ENCODE measurements at regions not wholly inside any gene's neighbourhood (a gene's known extent, or its start where the extent isn't known, plus 50 kb on each side); places are given as distances from the start of the nearest gene placed in this dataset.

- H3K9me3 ChIP-seq (ENCODE audit: control extremely low read depth in 1 of 5, control insufficient read depth in 4 of 5, insufficient read depth in 2 of 5, low read depth in 1 of 5, low read length in 4 of 5) = no peaks in the 10 kb centered on the region
- H3K27ac ChIP-seq (ENCODE audit: insufficient read depth in 1 of 2, low read depth in 1 of 2, low read length in 2 of 2, poor library complexity in 1 of 2, severe bottlenecking in 2 of 2) = no peak overlapping the region
- no peak for DNase-seq
- no peaks in the 10 kb centered on the region for H3K27me3 ChIP-seq (replicated peaks in 2 of 5; ENCODE audit: control insufficient read depth in 4 of 5, insufficient read depth in 5 of 5, low read length in 4 of 5)
- ChIA-PET CTCF (no interaction called here), POLR2A (no interaction called here)
- no peaks in the 10 kb centered on the region for H3K4me1 ChIP-seq (ENCODE audit: control extremely low read depth in 1 of 4, control insufficient read depth in 4 of 4, insufficient read depth in 4 of 4, low read length in 3 of 4)
- H3K36me3 ChIP-seq (ENCODE audit: control insufficient read depth in 4 of 4, insufficient read depth in 4 of 4, low read length in 3 of 4) = no peaks in the 10 kb centered on the region
- H3K4me3 ChIP-seq (ENCODE audit: control insufficient read depth in 1 of 7, extremely low read depth in 1 of 7, insufficient read depth in 4 of 7, low read depth in 2 of 7, low read length in 6 of 7) = no peak overlapping the region
These were observed 442.7 kb downstream of the IPMK start for GRCh38 chr10:57825015-57825414.

DNA sequence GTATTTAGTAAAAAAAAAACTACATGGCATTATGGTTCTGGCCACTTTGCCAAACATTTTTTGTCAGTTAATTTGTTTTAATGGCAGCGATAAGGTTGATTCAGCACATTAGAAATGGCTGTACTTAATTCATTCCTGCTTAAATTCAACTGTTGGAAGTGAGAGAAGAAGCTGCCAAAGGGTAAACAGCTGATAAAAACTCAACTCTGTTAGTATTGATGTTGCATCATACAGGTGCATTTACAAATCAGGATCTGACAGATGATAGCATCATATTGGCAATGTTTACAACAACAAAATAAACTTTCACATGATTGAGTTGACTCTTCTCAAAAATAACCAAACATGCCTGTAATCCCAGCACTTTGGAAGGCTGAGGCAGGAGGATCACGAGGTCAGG lies 444.3 kb downstream of the IPMK start:
- Histone ChIP-seq H3K9me3 (ENCODE audit: control extremely low read depth in 1 of 5, control insufficient read depth in 4 of 5, insufficient read depth in 2 of 5, low read depth in 1 of 5, low read length in 4 of 5) (no peaks in the 10 kb centered on the region), H3K27ac (ENCODE audit: insufficient read depth in 1 of 2, low read depth in 1 of 2, low read length in 2 of 2, poor library complexity in 1 of 2, severe bottlenecking in 2 of 2) (no peak overlapping the region), H3K4me3 (ENCODE audit: control insufficient read depth in 1 of 7, extremely low read depth in 1 of 7, insufficient read depth in 4 of 7, low read depth in 2 of 7, low read length in 6 of 7) (no peak overlapping the region), H3K27me3 (replicated peaks in 2 of 5; ENCODE audit: control insufficient read depth in 4 of 5, insufficient read depth in 5 of 5, low read length in 4 of 5) (no peaks in the 10 kb centered on the region), H3K4me1 (ENCODE audit: control extremely low read depth in 1 of 4, control insufficient read depth in 4 of 4, insufficient read depth in 4 of 4, low read length in 3 of 4) (no peaks in the 10 kb centered on the region), H3K36me3 (ENCODE audit: control insufficient read depth in 4 of 4, insufficient read depth in 4 of 4, low read length in 3 of 4) (no peaks in the 10 kb centered on the region)
- POLR2A ChIA-PET = interaction anchor here (0.6 kb wide), 1 partner anchor 1164 kb away, joined by 3 read pairs; no protein-coding TSS in a partner anchor
- DNase-seq = no peak
- CTCF ChIA-PET = no interaction called here
- WGBS (ENCODE audit: insufficient coverage) = no CpG with 5 or more reads among the region's 2 CpGs

DNA sequence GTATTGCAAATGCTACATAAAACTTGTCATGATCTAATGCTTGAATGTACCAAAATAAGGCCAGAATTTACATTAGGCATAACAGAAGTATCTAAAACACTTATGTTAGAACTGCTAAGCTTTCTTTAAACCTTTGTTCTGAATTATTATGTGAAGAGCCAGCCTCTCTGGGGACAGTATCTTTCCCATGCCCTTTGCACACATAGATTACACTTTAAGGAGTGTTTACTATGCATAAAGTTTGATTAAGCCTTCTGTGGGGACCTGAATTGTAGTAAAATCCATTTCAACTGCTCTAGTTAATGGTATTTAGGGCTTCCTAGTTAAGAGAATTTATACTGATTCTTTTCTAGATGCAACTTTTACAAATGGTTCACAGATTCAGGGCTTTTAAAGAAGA lies 444.7 kb downstream of the IPMK start:
- Histone ChIP-seq H3K27ac (ENCODE audit: insufficient read depth in 1 of 2, low read depth in 1 of 2, low read length in 2 of 2, poor library complexity in 1 of 2, severe bottlenecking in 2 of 2) (no peak overlapping the region), H3K9me3 (ENCODE audit: control extremely low read depth in 1 of 5, control insufficient read depth in 4 of 5, insufficient read depth in 2 of 5, low read depth in 1 of 5, low read length in 4 of 5) (no peaks in the 10 kb centered on the region), H3K4me1 (ENCODE audit: control extremely low read depth in 1 of 4, control insufficient read depth in 4 of 4, insufficient read depth in 4 of 4, low read length in 3 of 4) (no peaks in the 10 kb centered on the region), H3K4me3 (ENCODE audit: control insufficient read depth in 1 of 7, extremely low read depth in 1 of 7, insufficient read depth in 4 of 7, low read depth in 2 of 7, low read length in 6 of 7) (no peak overlapping the region), H3K36me3 (ENCODE audit: control insufficient read depth in 4 of 4, insufficient read depth in 4 of 4, low read length in 3 of 4) (no peaks in the 10 kb centered on the region), H3K27me3 (replicated peaks in 2 of 5; ENCODE audit: control insufficient read depth in 4 of 5, insufficient read depth in 5 of 5, low read length in 4 of 5) (no peaks in the 10 kb centered on the region)
- ChIA-PET CTCF (no interaction called here), POLR2A (interaction anchor here (0.6 kb wide), 1 partner anchor 1164 kb away, joined by 3 read pairs; no protein-coding TSS in a partner anchor)
- DNase-seq = no peak

DNA sequence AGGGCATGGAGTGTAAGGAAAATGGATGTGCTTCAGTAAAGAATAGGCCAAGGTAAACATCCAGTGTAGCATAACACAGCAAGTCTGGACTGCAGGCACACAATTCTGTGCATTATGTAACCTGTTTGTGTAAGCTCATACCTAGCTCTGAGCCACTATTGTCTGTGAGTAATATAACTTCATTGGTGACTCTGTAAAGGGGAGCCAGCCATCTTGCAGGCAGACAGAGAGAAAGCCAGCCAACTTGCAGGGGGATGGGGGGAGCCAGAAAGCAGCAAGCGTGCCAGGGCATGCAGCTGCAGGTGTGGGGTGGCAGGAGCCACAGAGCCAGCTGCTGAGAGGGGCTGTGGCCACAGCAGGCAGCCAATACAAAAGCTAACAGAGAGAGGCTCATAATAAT lies 449.2 kb downstream of the IPMK start:
- no peaks in the 10 kb centered on the region for H3K36me3 ChIP-seq (ENCODE audit: control insufficient read depth in 4 of 4, insufficient read depth in 4 of 4, low read length in 3 of 4)
- H3K27ac ChIP-seq (ENCODE audit: insufficient read depth in 1 of 2, low read depth in 1 of 2, low read length in 2 of 2, poor library complexity in 1 of 2, severe bottlenecking in 2 of 2) = no peak overlapping the region
- POLR2A ChIA-PET = no interaction called here
- CTCF ChIA-PET = no interaction called here
- H3K4me3 ChIP-seq (ENCODE audit: control insufficient read depth in 1 of 7, extremely low read depth in 1 of 7, insufficient read depth in 4 of 7, low read depth in 2 of 7, low read length in 6 of 7) = no peak overlapping the region
- WGBS (ENCODE audit: insufficient coverage) = 78% methylated on average over 1 of the region's 1 CpG
- H3K27me3 ChIP-seq (replicated peaks in 2 of 5; ENCODE audit: control insufficient read depth in 4 of 5, insufficient read depth in 5 of 5, low read length in 4 of 5) = no peaks in the 10 kb centered on the region
- H3K9me3 ChIP-seq (ENCODE audit: control extremely low read depth in 1 of 5, control insufficient read depth in 4 of 5, insufficient read depth in 2 of 5, low read depth in 1 of 5, low read length in 4 of 5) = peaks cover 0 to 2% (median 0%) of the 10 kb centered on the region in 5 experiments
- H3K4me1 ChIP-seq (ENCODE audit: control extremely low read depth in 1 of 4, control insufficient read depth in 4 of 4, insufficient read depth in 4 of 4, low read length in 3 of 4) = no peaks in the 10 kb centered on the region
- DNase-seq = no peak

DNA sequence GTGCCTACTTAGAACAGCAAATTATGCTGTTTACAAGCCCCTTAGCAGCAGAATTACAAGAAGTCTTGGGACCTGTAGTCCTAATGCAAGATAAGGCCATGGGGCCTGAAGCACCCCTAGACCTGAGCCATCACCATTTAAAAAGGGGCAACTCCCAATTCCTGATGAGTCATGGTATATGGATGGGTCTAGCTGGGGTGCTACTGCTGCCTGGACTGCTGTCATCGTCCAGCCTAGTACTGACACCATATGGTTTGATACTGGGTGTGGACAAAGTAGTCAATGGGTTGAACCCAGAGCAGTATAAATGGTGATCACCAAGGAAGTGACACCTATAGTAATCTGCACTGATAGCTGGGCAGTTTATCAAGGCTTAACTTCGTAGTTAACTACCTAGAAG lies 450.0 kb downstream of the IPMK start:
- Histone ChIP-seq H3K4me3 (ENCODE audit: control insufficient read depth in 1 of 7, extremely low read depth in 1 of 7, insufficient read depth in 4 of 7, low read depth in 2 of 7, low read length in 6 of 7) (no peak overlapping the region), H3K36me3 (ENCODE audit: control insufficient read depth in 4 of 4, insufficient read depth in 4 of 4, low read length in 3 of 4) (no peaks in the 10 kb centered on the region), H3K27ac (ENCODE audit: insufficient read depth in 1 of 2, low read depth in 1 of 2, low read length in 2 of 2, poor library complexity in 1 of 2, severe bottlenecking in 2 of 2) (no peak overlapping the region), H3K27me3 (replicated peaks in 2 of 5; ENCODE audit: control insufficient read depth in 4 of 5, insufficient read depth in 5 of 5, low read length in 4 of 5) (no peaks in the 10 kb centered on the region), H3K9me3 (ENCODE audit: control extremely low read depth in 1 of 5, control insufficient read depth in 4 of 5, insufficient read depth in 2 of 5, low read depth in 1 of 5, low read length in 4 of 5) (peaks cover 0 to 2% (median 0%) of the 10 kb centered on the region in 5 experiments), H3K4me1 (ENCODE audit: control extremely low read depth in 1 of 4, control insufficient read depth in 4 of 4, insufficient read depth in 4 of 4, low read length in 3 of 4) (no peaks in the 10 kb centered on the region)
- ChIA-PET POLR2A (no interaction called here), CTCF (no interaction called here)
- DNase-seq = no peak
- 70% methylated on average over 1 of the region's 2 CpGs for WGBS (ENCODE audit: insufficient coverage)

- no peaks in the 10 kb centered on the region for H3K27me3 ChIP-seq (replicated peaks in 2 of 5; ENCODE audit: control insufficient read depth in 4 of 5, insufficient read depth in 5 of 5, low read length in 4 of 5)
- DNase-seq = no peak
- no peaks in the 10 kb centered on the region for H3K36me3 ChIP-seq (ENCODE audit: control insufficient read depth in 4 of 4, insufficient read depth in 4 of 4, low read length in 3 of 4)
- 60% methylated on average over 4 of the region's 4 CpGs for WGBS (ENCODE audit: insufficient coverage)
- no peaks in the 10 kb centered on the region for H3K4me1 ChIP-seq (ENCODE audit: control extremely low read depth in 1 of 4, control insufficient read depth in 4 of 4, insufficient read depth in 4 of 4, low read length in 3 of 4)
- CTCF ChIA-PET = no interaction called here
- POLR2A ChIA-PET = no interaction called here
- H3K27ac ChIP-seq (ENCODE audit: insufficient read depth in 1 of 2, low read depth in 1 of 2, low read length in 2 of 2, poor library complexity in 1 of 2, severe bottlenecking in 2 of 2) = no peak overlapping the region
- peaks cover 0 to 2% (median 0%) of the 10 kb centered on the region in 5 experiments for H3K9me3 ChIP-seq (ENCODE audit: control extremely low read depth in 1 of 5, control insufficient read depth in 4 of 5, insufficient read depth in 2 of 5, low read depth in 1 of 5, low read length in 4 of 5)
- H3K4me3 ChIP-seq (ENCODE audit: control insufficient read depth in 1 of 7, extremely low read depth in 1 of 7, insufficient read depth in 4 of 7, low read depth in 2 of 7, low read length in 6 of 7) = no peak overlapping the region
These were observed 451.7 kb downstream of the IPMK start for GRCh38 chr10:57815949-57816348.

- ChIA-PET CTCF (interaction anchor here (1.0 kb wide), 1 partner anchor 17 kb away, joined by 3 read pairs; no protein-coding TSS in a partner anchor), POLR2A (no interaction called here)
- no peak overlapping the region for H3K4me3 ChIP-seq (ENCODE audit: control insufficient read depth in 1 of 7, extremely low read depth in 1 of 7, insufficient read depth in 4 of 7, low read depth in 2 of 7, low read length in 6 of 7)
- no peaks in the 10 kb centered on the region for H3K4me1 ChIP-seq (ENCODE audit: control extremely low read depth in 1 of 4, control insufficient read depth in 4 of 4, insufficient read depth in 4 of 4, low read length in 3 of 4)
- no peak for DNase-seq
- H3K9me3 ChIP-seq (ENCODE audit: control extremely low read depth in 1 of 5, control insufficient read depth in 4 of 5, insufficient read depth in 2 of 5, low read depth in 1 of 5, low read length in 4 of 5) = no peaks in the 10 kb centered on the region
- no peak overlapping the region for H3K27ac ChIP-seq (ENCODE audit: insufficient read depth in 1 of 2, low read depth in 1 of 2, low read length in 2 of 2, poor library complexity in 1 of 2, severe bottlenecking in 2 of 2)
- H3K27me3 ChIP-seq (replicated peaks in 2 of 5; ENCODE audit: control insufficient read depth in 4 of 5, insufficient read depth in 5 of 5, low read length in 4 of 5) = no peaks in the 10 kb centered on the region
- WGBS (ENCODE audit: insufficient coverage) = no CpG with 5 or more reads among the region's 1 CpG
- no peaks in the 10 kb centered on the region for H3K36me3 ChIP-seq (ENCODE audit: control insufficient read depth in 4 of 4, insufficient read depth in 4 of 4, low read length in 3 of 4)
These were observed 457.7 kb downstream of the IPMK start for GRCh38 chr10:57809961-57810360.
